NCI-H2081 (cell line): ENCODE measurements at regions not wholly inside any gene's neighbourhood (a gene's known extent, or its start where the extent isn't known, plus 50 kb on each side); places are given as distances from the start of the nearest gene placed in this dataset.

ENCODE experiments used
- DNase-seq, 2 experiments: peaks; one replicate each; lab custom pipeline; 2025; lab: John Stamatoyannopoulos, UW

DNA sequence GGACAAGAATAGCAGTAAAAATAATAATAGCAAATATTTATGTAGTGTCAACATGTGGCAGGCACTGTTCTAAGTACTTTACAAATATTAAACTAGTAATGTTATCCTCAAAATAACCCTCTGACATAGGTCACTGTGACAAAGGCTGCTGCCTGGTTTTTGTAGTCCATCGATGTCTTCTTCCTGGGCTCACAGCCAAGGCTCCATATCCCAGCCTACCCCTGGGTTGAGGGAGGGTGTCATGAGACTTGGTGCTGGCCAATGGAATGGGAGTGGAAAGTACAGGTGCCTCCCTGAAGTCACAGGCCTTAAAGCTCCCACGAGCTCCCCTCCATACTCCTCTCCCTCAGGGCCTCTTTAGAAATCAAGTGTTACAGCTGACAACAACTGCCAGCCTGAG lies 159.3 kb downstream of the CYRIA start:
- DNase-seq = no peak

DNA sequence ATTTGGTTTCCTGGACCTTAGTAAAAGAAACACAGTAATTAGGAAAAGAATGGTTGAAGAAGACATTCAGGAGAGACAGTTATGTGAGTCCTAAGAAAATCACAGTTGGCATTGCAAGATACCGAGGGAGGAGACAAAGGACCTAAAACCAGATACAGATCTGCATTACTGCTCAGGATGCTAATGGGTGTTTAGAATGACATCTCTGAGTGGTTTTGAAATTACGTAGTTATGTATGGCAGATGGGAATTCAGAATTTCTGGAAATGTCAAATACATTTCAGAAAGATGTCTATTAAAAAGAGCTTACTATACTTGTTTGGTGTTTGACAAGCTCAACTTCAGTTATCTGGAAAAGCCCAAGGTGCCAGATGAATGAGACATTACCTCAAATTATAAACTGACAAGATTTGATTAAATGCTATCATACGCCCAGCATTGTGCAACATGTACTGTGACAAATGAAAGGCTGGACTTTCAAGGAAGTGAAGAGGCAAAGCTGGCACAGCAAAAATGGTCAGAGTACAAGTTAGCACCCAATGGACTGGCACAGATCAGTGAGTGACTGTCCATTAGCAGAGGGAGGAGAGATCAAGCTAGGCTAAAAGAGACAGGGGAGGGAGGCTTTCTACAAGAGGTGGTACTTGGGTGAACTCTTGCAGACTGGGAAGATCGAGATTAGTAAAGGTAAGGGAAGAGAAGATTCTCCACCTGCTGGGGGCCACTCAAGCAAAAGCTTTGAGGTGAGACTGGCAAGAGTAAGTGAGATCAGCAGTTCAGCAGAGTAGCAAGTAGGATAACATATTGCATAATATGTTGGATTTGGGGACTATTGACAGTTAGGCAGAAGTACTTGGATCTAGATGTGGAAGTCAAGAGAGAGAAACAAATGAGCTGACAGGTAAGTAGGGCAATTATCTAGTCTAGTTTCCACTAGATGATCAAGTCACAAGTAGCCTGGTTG lies 168.9 kb downstream of the CYRIA start:
- DNase-seq = no peak

DNA sequence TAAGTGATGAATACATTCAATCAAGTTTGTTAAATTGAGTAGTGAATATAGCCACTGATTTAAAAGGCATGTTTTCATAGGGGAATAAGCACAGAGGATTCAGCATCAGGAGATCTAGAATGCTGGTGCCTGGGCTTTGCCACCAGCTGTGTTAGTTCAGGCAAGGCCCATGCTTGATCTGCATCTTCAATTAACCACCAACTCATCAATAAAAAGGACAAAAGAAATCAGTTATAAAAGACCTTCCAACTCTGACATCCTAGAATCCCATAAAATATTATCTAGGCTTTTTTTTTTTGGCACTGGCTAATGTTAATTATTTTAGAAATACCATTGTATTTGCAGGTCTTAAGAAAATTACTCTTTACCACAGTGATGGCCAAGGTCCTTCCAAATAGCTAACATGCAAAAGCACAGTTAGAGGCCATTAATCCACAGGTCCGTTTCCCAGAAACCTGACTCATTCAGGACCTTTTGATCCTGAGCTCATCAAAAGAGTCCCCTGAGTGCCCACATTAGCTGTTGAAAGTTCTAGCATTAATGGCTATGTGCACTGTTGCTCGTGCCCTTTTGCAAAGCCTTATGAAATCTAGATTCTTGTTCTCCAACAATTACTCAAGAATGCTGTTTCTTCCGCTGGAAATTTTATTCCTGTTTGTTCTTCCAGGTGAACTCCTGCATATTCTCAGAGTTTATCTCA lies 170.0 kb downstream of the CYRIA start:
- no peak for DNase-seq

DNA sequence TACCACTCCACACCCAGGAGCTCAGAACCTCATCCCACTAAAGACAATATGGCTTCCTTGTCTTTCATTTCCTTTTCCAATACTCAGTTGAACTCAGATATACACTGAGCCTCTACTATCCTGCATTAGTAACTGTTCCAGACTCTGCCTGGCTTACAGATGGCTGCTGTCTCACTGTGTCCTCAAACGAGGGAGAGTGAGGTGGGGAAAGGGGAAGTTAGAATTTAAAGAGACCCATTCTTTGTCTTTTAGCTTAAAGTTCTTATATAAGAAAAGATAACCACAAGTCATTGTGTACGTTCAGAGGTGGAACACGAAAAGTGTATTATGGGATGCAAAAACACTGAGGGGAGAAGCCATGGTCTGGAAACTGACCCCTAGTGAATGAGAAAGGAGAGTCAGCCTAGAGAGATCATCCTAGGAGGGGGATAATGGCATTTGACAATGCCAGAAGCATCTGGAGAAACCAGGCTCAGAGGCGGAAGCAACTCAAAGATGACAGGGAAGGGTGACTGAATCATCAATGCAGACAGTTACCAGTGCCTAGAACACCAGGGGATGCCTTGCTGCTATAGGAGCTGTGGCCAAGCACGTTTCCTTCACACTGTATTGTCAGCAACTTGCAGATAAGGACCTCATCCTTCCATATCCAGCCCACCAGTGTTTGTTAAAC lies 170.7 kb downstream of the CYRIA start:
- DNase-seq = no peak

DNA sequence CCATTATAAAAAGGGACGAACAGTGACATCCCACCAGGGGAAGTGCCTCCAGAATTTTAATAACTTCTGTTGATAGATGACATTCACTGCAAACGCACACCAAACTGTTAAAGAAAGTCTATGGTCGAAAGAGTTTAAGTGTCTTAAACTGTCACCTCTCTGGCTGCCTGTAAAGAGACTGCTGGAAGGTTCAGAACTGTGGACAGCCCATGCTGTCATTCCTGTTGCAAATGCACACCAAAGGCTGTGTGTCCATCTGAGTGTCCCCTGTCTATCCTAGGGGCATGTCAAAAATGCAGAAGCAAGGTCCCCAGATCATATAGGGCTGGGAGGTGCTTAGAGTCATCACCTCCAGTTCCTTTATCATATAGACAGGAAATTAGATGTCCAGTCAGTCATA lies 171.8 kb downstream of the CYRIA start:
- DNase-seq = no peak

DNA sequence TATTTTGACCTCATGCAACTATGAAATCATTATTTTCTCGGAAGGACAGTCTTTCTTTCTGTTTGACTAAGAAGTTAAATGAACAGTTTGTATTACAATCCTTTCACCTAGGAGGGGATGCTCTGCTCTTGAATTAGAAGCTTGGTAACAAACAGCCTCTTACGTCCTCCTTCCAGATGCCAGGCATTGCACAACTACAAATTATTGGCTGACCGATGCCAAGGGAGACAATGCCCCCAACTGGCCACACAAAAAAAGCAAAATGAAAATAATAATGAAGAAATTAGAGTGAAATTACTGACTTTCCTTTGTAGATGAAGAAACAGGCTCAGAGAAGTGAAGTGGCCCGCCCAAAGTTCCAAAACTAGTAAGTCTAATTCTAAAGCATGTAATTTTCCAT lies 177.9 kb downstream of the CYRIA start:
- no peak for DNase-seq

DNA sequence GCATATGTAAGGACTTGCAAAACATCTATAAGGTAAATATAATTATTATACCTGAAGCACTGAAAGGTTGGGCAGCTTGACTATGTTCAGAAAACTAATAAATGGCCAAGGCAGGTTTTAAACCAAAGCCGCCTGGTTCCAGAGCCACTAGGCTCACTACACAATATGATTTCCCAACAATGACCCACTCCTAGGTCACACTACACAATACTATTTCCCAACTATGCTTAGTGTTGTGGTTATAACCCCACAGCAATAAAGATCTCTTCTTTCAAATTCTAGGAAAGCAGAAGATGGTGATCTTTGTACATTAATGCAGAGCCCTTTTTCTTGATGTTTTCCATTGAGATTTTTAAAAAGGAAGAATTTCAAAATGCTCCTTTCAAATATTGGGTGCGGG lies 180.4 kb downstream of the CYRIA start:
- no peak for DNase-seq

DNA sequence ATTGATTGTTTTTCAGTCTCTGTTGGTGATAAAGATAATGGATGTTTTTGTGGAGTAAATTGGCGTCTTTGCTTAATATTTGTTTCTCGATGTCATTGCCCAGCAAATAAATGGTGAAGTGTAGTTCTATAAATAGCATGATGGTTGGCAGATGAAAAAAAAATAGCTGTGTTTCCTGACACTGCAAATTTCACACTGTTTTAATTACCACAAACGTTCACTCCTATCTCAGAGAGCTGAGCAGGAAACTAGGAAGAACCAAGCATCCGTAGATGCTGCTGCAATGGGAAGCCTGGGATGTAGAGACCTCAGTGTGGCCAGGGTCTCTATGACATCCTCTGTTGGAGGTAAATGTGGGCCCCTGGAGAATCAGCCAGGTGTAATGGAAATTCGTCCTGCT lies 183.2 kb downstream of the CYRIA start:
- DNase-seq = no peak

DNA sequence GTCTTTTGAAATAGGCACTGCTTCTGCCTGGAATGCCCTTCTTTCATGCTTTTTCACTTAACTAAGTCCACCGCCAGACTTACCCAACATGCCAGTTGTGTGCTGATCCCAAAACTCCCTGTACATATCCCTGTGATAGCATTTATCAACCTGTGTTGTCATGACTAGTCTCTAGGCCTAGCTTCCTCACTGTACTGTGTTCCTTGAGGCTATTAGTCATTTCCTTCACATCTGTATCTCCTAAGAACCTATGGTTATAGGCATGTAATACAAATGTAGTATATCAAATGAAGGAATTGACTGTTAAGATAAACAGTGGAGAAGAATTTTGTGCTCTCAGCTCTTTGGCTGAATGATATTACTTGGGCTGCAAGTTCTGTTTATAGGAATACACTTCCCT lies 184.3 kb downstream of the CYRIA start:
- DNase-seq = no peak

DNA sequence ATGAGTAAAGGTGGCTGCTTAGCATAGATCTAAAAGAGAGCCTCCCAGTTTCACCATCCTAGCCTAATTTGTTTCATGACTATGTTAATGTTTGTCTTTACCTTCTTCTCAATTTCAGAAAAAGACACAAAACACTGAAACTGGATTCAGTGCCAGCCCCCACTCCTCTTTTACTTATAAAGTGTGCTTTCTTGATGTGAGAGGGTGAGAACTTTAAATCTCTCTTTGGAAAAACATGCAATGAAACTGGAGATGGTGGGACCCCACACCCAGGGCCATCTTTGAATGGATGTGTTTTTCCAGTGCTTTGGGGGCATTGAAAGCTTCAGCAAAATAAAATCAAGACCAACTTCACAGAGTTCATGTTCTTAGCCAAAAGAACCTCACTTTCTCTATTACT lies 185.9 kb downstream of the CYRIA start:
- DNase-seq = no peak

DNA sequence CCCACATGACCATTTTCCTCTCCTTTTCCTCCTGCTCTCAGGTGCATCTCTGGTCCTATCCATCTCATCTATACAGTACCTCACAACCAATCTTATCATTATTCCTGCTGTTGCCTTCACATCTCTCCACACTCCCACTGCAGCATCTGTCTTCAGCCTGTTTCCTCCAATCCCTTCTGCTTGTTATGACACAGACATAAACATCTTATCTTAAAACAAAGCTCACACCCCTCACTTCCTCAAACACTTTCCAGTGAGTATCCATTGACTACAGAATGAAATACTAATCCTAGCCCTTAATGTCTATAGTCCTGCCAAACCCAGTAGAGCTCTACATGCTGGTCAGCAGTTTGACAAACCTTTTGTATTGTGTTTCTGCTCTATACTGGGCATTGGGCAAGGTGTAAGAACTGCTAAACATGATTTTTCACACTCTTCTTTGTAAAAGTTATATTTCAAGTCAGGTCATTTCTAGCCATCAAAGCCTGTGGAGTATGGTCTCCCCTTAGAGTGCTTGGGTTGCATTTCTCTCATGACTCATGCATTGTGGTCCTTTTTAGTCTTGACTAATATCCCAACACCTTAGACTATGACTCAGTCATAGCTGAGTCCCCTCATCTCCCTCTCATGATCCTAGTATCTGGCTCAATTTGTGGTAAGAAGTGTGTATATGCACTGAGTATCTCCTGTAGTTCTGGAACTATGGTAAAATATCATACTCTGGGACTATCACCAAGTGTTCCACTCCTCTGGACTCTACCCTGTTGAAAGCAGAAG lies 187.0 kb downstream of the CYRIA start:
- DNase-seq = no peak

DNA sequence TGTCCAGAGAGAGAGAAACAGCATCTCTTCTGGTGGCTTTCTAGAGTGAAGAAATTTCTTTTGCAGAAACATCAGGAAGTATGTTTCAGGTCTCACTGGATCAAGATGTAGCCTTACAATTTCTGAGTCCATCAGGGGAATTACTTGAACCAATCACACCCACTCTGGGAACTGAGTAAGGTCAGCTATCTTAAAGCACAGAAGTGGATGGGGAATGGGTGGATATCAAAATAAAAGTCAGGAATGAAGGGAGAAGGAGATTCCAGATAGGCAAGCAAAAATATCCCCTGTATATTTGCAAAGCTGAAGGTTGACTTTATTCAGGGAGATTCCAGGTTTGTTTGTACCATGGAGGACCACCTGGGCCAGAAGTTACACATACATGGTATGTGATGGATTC lies 188.0 kb downstream of the CYRIA start:
- DNase-seq = no peak

DNA sequence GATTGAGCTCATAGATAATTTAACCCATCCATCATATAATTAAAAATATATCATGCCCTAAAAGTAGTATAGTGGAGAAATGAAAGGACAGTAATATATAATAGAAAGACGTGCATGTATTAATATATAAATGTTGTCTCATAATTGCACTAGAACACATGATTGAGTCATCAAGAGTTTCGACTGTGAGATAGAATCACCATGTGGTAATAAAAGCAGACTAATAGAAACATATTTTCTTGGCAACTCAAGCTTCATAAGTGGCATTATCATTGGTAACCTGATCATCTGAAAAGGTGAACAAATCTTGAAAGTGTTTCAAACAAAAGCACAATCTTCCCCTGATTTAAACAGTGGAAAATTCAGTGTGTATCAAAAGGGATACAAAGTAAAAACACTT lies 188.8 kb downstream of the CYRIA start:
- DNase-seq = no peak

DNA sequence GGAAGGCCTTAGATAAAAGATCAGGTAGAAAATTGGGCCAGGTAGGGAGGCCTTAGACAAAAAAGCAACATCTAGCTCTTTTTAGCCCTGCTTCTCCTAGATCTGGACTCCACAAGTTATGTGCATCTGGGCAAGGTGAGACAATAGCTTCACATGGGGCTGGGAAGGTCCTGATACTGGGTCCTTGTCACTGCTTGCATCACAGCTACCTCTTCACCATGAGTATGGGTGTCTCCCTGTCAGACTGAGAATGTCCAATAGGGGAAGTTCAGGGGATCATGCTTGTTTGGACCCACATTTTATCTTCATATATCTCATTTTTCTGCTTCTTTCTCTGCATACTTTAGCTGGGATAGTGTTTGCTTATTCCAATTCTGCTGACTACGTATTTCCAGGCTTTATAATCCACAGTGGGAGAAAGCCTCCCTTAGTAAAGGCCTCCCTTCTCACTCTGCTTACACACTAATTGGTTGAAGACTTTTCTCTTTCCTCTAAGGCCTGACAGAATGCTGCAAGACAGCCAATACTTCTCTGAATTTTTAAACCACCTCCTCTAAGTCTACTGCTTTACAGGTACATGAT lies 189.6 kb downstream of the CYRIA start:
- DNase-seq = no peak

DNA sequence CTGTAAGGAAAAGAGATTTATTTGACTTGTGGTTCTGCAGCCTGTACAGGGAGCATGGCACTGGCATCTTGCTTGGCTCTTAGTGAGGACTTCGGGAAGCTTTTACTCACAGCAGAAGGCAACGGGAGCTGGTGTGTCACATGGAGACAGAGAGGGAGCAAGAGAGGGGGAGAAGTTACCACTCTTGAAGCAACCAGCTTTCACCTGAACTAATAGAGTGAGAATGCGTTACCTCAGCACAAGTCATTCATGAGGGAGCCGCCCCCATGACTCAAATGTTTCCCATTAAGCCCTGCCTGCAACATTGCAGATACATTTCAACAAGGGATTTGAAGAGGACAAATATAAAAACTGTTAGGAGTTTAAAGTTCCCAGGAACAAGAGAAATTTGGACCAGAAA lies 190.0 kb downstream of the CYRIA start:
- DNase-seq = no peak

DNA sequence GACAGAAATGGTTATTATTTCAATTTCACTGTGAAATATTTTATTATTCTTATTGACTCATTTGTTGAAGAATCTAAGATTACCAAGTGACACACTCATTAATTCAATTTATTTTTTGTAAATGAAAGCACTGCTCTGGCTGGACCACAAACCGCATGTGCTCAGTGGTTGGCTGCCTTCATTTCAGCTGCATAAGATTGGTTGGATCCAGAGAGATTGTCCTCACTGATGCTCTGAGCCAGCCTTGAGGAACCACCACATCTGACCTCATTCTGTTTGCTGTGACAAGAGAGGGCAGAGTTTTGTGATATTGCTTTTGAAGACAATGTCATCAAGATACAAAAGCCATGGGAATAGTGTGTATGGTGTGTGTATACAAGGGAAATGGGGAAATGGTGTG lies 192.1 kb downstream of the CYRIA start:
- no peak for DNase-seq

DNA sequence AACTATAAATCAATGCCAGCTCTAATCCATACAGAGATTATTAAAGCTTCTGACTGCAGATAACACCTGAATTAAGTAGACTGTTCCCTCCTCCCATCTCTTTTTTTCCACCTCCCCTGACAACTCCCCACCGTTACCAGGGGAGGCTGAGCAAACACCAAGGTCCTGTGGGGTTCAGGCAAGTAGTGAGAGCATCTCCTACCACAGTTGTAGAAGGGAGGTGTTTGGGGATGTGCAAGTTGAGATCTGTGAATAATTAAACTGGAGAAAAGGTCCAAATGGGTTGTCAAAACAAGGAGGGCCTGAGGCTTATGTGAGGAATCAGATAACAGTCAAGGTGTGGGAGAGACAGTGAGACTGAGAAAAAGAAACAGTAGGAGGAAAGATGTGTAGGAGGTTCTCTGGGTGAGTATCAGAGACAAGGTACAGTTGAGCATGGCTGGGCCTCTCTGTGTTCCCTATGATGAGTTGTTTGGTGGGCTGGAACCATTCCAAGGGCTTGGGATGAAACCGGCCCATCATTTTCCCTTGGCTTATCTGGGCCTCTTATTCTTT lies 194.6 kb downstream of the CYRIA start:
- DNase-seq = no peak

DNA sequence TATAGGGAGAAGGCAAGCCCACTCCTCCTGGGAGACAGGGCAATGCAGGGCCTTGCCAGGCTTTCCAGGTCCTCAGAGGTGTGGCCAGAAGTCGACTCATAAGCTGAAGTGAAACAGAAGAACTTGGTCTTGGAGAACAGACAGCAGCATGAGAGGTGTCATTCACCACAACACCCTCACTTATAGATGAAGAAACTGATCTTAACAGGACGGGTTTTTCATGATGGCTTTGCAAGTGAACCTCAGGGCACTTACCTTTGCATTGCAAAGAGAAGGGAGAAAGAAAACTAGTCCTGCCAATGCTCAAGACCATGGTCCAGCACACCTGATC lies 198.8 kb downstream of the CYRIA start:
- no peak for DNase-seq

DNA sequence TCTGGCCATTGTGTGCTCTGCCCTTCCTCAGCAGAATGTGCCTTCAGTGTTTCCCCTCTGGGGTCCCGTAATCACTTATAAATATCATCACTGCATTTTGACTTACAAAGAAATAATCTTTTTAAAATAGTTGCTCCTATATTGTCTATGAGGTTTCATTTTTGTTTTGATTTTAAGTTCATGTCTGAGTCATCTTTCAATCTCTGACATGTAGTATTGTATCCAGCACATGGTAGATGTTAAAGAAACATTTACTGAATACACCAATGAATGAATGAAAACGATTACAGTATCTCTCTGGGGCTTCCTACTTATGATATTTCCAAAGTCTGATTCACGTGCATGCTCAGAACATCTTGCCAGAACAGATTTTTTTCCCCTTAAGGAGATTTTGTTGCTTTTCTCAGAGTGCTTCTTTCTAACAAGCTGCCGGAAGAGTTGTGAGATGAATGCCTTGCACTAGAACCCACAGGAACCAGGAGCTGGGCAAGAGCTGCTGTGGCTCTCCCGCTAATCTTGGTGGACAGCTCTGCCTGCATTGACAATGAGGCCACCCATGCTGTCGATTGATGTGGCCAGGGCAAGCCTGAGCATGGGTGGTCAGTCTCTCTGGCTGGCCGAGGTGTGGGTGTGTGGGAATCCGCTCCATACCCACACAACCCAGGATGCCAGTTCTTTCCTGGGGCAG lies 199.4 kb downstream of the CYRIA start:
- no peak for DNase-seq

DNA sequence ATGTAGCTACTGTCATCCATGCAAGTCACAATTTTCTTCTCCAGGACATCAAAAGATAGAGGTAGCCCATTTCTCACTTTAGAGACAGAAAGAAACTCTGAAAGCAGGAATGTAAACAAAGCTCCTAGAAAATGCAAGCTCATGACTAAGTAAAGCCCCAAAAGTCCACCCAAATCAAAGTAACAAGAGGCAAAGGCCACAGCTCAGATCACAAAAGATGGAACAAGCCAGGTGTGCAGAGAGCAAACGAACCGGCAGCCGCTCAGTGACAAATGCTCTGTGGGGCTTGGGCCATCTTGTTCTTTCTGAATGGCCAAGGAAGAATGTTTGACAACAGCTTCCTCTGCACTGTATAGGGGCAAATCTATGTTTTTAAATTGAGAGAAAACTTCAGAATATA lies 201.0 kb downstream of the CYRIA start:
- DNase-seq = no peak

DNA sequence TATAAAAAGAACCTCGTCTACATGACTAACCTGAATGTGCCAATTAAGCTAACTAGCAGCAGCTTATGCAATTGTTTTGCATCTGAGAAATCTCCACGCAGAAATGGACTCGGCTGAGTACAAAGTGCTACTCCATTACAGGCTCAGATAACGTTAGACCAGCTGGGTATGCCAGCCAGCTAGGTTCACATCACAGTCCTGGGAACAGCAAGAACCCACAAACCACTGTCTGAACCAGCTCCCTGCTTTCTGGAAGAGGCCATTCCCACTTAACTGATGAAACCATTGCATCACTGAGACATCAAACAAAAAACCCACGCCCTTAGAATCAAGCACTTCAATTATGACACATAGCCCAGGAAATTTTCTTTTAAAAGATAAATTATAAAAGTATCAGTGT lies 202.7 kb downstream of the CYRIA start:
- DNase-seq = no peak
